GM18951 (cell line): ENCODE measurements at regions not wholly inside any gene's neighbourhood (a gene's known extent, or its start where the extent isn't known, plus 50 kb on each side); places are given as distances from the start of the nearest gene placed in this dataset.

Source experiments
- POLR2A ChIP-seq: IDR thresholded peaks from 4 replicates; pipeline ENCODE4 v1.6.1; 2011; ENCODE audit warnings: mild to moderate bottlenecking; ENCODE audit not compliant: insufficient read length, insufficient read depth; ENCODE audit errors: extremely low read depth
- in situ Hi-C: fragments of 300-500 bp; cut with MboI; formaldehyde crosslinking; loops from one replicate; pipeline ENCODE4 v1.12.0; 2022; ENCODE audit warnings: low sequenced_read_pairs, mixed read lengths, inconsistent platforms; ENCODE audit not compliant: unreplicated experiment

- in situ Hi-C loops = no loop called here
- no peak for TF ChIP-seq POLR2A
Measured at GRCh38 chr9:30746589-30746988, 1637.9 kb upstream of the ACO1 start.

- in situ Hi-C loops = no loop called here
- TF ChIP-seq POLR2A = no peak
Measured at GRCh38 chr9:30757723-30758122, 1626.7 kb upstream of the ACO1 start.

- in situ Hi-C loops = no loop called here
Measured at GRCh38 chr9:30758726-30759446, 1625.6 kb upstream of the ACO1 start.

GRCh38 chr9:30765318-30765717, 1619.1 kb upstream of the ACO1 start:
- in situ Hi-C loops = no loop called here
- no peak for TF ChIP-seq POLR2A

More at GRCh38 chr9:30758726-30759446, 1625.6 kb upstream of the ACO1 start:
- TF ChIP-seq POLR2A = no peak

GRCh38 chr9:30771163-30771708, 1613.2 kb upstream of the ACO1 start:
- TF ChIP-seq POLR2A = no peak
- in situ Hi-C loops = no loop called here

- in situ Hi-C loops = no loop called here
- no peak for TF ChIP-seq POLR2A
Measured at GRCh38 chr9:30771760-30772159, 1612.7 kb upstream of the ACO1 start.

GRCh38 chr9:30773427-30773826, 1611.0 kb upstream of the ACO1 start:
- no peak for TF ChIP-seq POLR2A
- in situ Hi-C loops = no loop called here

GRCh38 chr9:30774326-30774725, 1610.1 kb upstream of the ACO1 start:
- in situ Hi-C loops = no loop called here
- TF ChIP-seq POLR2A = no peak

- in situ Hi-C loops = no loop called here
Measured at GRCh38 chr9:30775236-30775635, 1609.2 kb upstream of the ACO1 start.

GRCh38 chr9:30796764-30797163, 1587.7 kb upstream of the ACO1 start:
- TF ChIP-seq POLR2A = no peak
- in situ Hi-C loops = no loop called here

More at GRCh38 chr9:30775236-30775635, 1609.2 kb upstream of the ACO1 start:
- no peak for TF ChIP-seq POLR2A

GRCh38 chr9:30799527-30800101, 1584.8 kb upstream of the ACO1 start:
- in situ Hi-C loops = no loop called here
- no peak for TF ChIP-seq POLR2A

- TF ChIP-seq POLR2A = no peak
- in situ Hi-C loops = no loop called here
Measured at GRCh38 chr9:30800421-30800820, 1584.0 kb upstream of the ACO1 start.

GRCh38 chr9:30812821-30813220, 1571.6 kb upstream of the ACO1 start:
- TF ChIP-seq POLR2A = no peak
- in situ Hi-C loops = no loop called here

GRCh38 chr9:30815585-30815984, 1568.9 kb upstream of the ACO1 start:
- in situ Hi-C loops = no loop called here
- no peak for TF ChIP-seq POLR2A
